ENCODE measurements at regions not wholly inside any gene's neighbourhood (a gene's known extent, or its start where the extent isn't known, plus 50 kb on each side); places are given as distances from the start of the nearest gene placed in this dataset.

DNA sequence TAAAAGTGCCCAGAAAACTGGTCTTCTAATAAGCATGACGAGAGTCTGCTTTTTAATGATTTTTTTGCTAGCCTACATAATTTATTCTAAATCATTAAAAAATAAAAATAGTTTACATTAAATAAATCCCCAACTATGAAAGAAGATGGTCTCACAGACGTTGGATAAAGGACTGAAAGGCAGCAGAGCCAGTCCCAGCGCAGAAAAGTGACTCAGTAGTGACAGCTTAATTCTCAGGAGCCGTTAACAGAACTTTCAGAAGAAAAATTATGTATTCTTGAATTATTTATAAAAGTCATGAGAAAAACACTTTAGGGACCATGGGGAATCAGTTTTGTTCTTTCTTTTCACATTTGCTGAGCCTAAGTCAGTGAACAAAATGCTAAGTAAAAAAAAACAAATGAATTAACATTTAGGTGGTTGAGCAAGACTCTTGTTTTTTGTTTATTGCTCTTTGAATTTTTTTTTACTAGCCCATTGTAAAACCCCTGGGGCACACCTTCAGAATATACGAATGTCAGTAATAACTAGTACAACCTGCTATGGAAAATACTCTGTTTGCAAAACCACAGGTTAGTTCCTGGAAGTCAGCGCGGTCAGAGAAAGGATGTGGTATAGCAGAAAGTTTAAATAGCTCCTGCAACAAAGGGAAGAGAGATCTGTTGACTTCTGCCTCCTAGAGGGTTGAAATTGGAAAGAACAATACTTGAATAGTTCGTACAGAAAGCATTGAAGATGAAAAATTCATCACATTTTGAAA lies 50.4 kb upstream of the CCDC160 start:
- H3K9ac ChIP-seq (ENCODE audit: low read depth, low read length): no peak overlapping the region
- no peaks in the 10 kb centered on the region for H3K36me3 ChIP-seq (ENCODE audit: insufficient read depth, low read length)
- no peaks in the 10 kb centered on the region for H3K9me3 ChIP-seq (ENCODE audit: control insufficient read depth, insufficient read depth, low read length)
- peaks cover 16% of the 10 kb centered on the region for H3K4me1 ChIP-seq (ENCODE audit: insufficient read depth, low read length)

Measured in ES-I3 (cell line).